ENCODE measurements at regions not wholly inside any gene's neighbourhood (a gene's known extent, or its start where the extent isn't known, plus 50 kb on each side); places are given as distances from the start of the nearest gene placed in this dataset.
"Not testable (repeated sequence)": the region's sequence is repeated elsewhere in the genome, so short reads cannot be mapped to it uniquely, and the experiment has no call there.

- Mint-ChIP-seq H3K36me3 (ENCODE audit: insufficient read depth, unreplicated experiment) (no peaks in the 10 kb centered on the region), H3K27me3 (ENCODE audit: insufficient read depth, unreplicated experiment) (no peaks in the 10 kb centered on the region), H3K27ac (ENCODE audit: unreplicated experiment) (no peak overlapping the region), H3K9me3 (ENCODE audit: unreplicated experiment) (peaks cover 5% of the 10 kb centered on the region), H3K4me1 (ENCODE audit: low read depth, unreplicated experiment) (peaks cover 11% of the 10 kb centered on the region), H3K4me3 (ENCODE audit: unreplicated experiment) (no peak overlapping the region)
- no peaks in the 10 kb centered on the region for H3K27me3 ChIP-seq (replicated peaks; ENCODE audit: control insufficient read depth, insufficient read depth, low read length)
- H3K4me3 ChIP-seq (ENCODE audit: low read depth, low read length), result no peak overlapping the region
- DNase-seq, result no peak
- TF ChIP-seq CTCF (IDR thresholded peaks at IDR 0.05; ENCODE audit: insufficient read depth in 1 of 2, low read depth in 1 of 2, low read length in 1 of 2, severe bottlenecking in 1 of 2, unreplicated experiment in 1 of 2), result no peak
- CTCF ChIA-PET, result no interaction called here
- H3K9me3 ChIP-seq, result 0 out of 2 replicates have a peak, but pooled peaks cover 3% of the 10 kb centered on the region
- intact Hi-C loops (cut with micrococcal nuclease; ENCODE audit: unreplicated experiment), result no loop called here
- BruUV-seq (replicated peaks), result no TSS peak
- POLR2A ChIA-PET, result no interaction called here
- H3K36me3 ChIP-seq (ENCODE audit: control insufficient read depth, insufficient read depth, low read length), result no peaks in the 10 kb centered on the region
- H3K4me1 ChIP-seq, result peaks cover 11% of the 10 kb centered on the region
Measured at GRCh38 chr1:207261971-207262370, 59.5 kb upstream of the CD55 start.

GRCh38 chr1:207262891-207263290 lies 58.6 kb upstream of the CD55 start:
- H3K4me3 Mint-ChIP-seq (ENCODE audit: unreplicated experiment); H3K4me3 ChIP-seq (ENCODE audit: low read depth, low read length); H3K27ac Mint-ChIP-seq (ENCODE audit: unreplicated experiment); intact Hi-C loops (cut with micrococcal nuclease; ENCODE audit: unreplicated experiment); BruUV-seq (replicated peaks); H3K36me3 Mint-ChIP-seq (ENCODE audit: insufficient read depth, unreplicated experiment); H3K27me3 Mint-ChIP-seq (ENCODE audit: insufficient read depth, unreplicated experiment); H3K36me3 ChIP-seq (ENCODE audit: control insufficient read depth, insufficient read depth, low read length); DNase-seq; H3K27me3 ChIP-seq (replicated peaks; ENCODE audit: control insufficient read depth, insufficient read depth, low read length); POLR2A ChIA-PET; CTCF ChIA-PET; H3K9me3 Mint-ChIP-seq (ENCODE audit: unreplicated experiment); H3K9me3 ChIP-seq: not testable (repeated sequence)
- peaks cover 11% of the 10 kb centered on the region for H3K4me1 Mint-ChIP-seq (ENCODE audit: low read depth, unreplicated experiment)
- H3K4me1 ChIP-seq, result peaks cover 11% of the 10 kb centered on the region

- DNase-seq, result no peak
- Histone ChIP-seq H3K27me3 (replicated peaks; ENCODE audit: control insufficient read depth, insufficient read depth, low read length) (no peaks in the 10 kb centered on the region), H3K4me3 (ENCODE audit: low read depth, low read length) (no peak overlapping the region), H3K4me1 (peaks cover 11% of the 10 kb centered on the region), H3K36me3 (ENCODE audit: control insufficient read depth, insufficient read depth, low read length) (no peaks in the 10 kb centered on the region), H3K9me3 (no peaks in the 10 kb centered on the region)
- TF ChIP-seq CTCF (IDR thresholded peaks at IDR 0.05; ENCODE audit: insufficient read depth in 1 of 2, low read depth in 1 of 2, low read length in 1 of 2, severe bottlenecking in 1 of 2, unreplicated experiment in 1 of 2), result no peak
- Mint-ChIP-seq H3K4me3 (ENCODE audit: unreplicated experiment) (no peak overlapping the region), H3K27ac (ENCODE audit: unreplicated experiment) (no peak overlapping the region), H3K4me1 (ENCODE audit: low read depth, unreplicated experiment) (peaks cover 11% of the 10 kb centered on the region), H3K9me3 (ENCODE audit: unreplicated experiment) (no peaks in the 10 kb centered on the region), H3K36me3 (ENCODE audit: insufficient read depth, unreplicated experiment) (no peaks in the 10 kb centered on the region), H3K27me3 (ENCODE audit: insufficient read depth, unreplicated experiment) (no peaks in the 10 kb centered on the region)
- no TSS peak for BruUV-seq (replicated peaks)
- ChIA-PET POLR2A (no interaction called here), CTCF (no interaction called here)
- intact Hi-C loops (cut with micrococcal nuclease; ENCODE audit: unreplicated experiment), result no loop called here
Measured at GRCh38 chr1:207264663-207265252, 56.7 kb upstream of the CD55 start.

GRCh38 chr1:207268337-207268736 lies 53.1 kb upstream of the CD55 start:
- POLR2A ChIA-PET, result no interaction called here
- no peak overlapping the region for H3K4me3 Mint-ChIP-seq (ENCODE audit: unreplicated experiment)
- BruUV-seq (replicated peaks), result no TSS peak
- CTCF ChIA-PET, result no interaction called here
- Histone ChIP-seq H3K4me3 (ENCODE audit: low read depth, low read length) (no peak overlapping the region), H3K36me3 (ENCODE audit: control insufficient read depth, insufficient read depth, low read length) (no peaks in the 10 kb centered on the region), H3K9me3 (no peaks in the 10 kb centered on the region), H3K27me3 (replicated peaks; ENCODE audit: control insufficient read depth, insufficient read depth, low read length) (no peaks in the 10 kb centered on the region), H3K4me1 (peaks cover 11% of the 10 kb centered on the region)
- H3K9me3 Mint-ChIP-seq (ENCODE audit: unreplicated experiment), result peaks cover 15% of the 10 kb centered on the region
- DNase-seq, result no peak
- no peaks in the 10 kb centered on the region for H3K36me3 Mint-ChIP-seq (ENCODE audit: insufficient read depth, unreplicated experiment)
- H3K27me3 Mint-ChIP-seq (ENCODE audit: insufficient read depth, unreplicated experiment), result no peaks in the 10 kb centered on the region
- intact Hi-C loops (cut with micrococcal nuclease; ENCODE audit: unreplicated experiment), result no loop called here
- H3K27ac Mint-ChIP-seq (ENCODE audit: unreplicated experiment), result no peak overlapping the region
- H3K4me1 Mint-ChIP-seq (ENCODE audit: low read depth, unreplicated experiment), result peaks cover 11% of the 10 kb centered on the region
- no peak for TF ChIP-seq CTCF (IDR thresholded peaks at IDR 0.05; ENCODE audit: insufficient read depth in 1 of 2, low read depth in 1 of 2, low read length in 1 of 2, severe bottlenecking in 1 of 2, unreplicated experiment in 1 of 2)
